K562 (cell line): ENCODE measurements at regions not wholly inside any gene's neighbourhood (a gene's known extent, or its start where the extent isn't known, plus 50 kb on each side); places are given as distances from the start of the nearest gene placed in this dataset.

Experiments used
- ATAC-seq: fragments of 200-7000 bp; cut with Tn5 transposase; 3 replicates; pipeline ENCODE4 v1.9.1; 2020; ENCODE audit warnings: moderate library complexity
- BruUV-seq: library from RNA; stranded (reverse); fragments of 400-500 nt; replicated peaks from 2 replicates; lab custom pipeline; 2021; lab: Mats Ljungman, UMichigan
- CTCF ChIA-PET: fragments of 300-600 bp; formaldehyde crosslinking; extraction: SDS; loops from one replicate; lab custom pipeline; 2021; ENCODE audit warnings: low intra/inter-chr PET ratio; lab: Yijun Ruan, JAX
- POLR2A ChIA-PET: fragments of 300-600, 350-650 bp; sonication (Branson Sonifier 250); formaldehyde crosslinking; extraction: SDS; loops from one replicate; lab custom pipeline; 2021; ENCODE audit warnings: antibody characterized with exemption, inconsistent platforms; lab: Yijun Ruan, JAX
- DNase-seq, 4 experiments: peaks; one replicate each; pipeline versions ENCODE4 v3.0.0 to v3.0.0-alpha.2; 2011 to 2018; ENCODE audit warnings: low spot score in 3 of 4, mixed read lengths in 3 of 4; ENCODE audit errors: extremely low read depth in 1 of 4
- FAIRE-seq: peaks from 2 replicates; lab custom pipeline; 2011; peaks lifted over from hg19 to GRCh38; lab: Jason Lieb, UNC
- H2AFZ ChIP-seq: 2 replicates; pipeline ENCODE4 v1.6.0; 2011; ENCODE audit warnings: low read depth, low read length, control low read depth, inconsistent platforms
- H3K27ac ChIP-seq: fragments of 200-600 bp; 3 replicates; pipeline ENCODE4 v1.8.0; 2011; ENCODE audit warnings: low read depth, mild to moderate bottlenecking, control low read depth, inconsistent platforms, low read length, moderate library complexity, mixed read lengths; ENCODE audit errors: extremely low read depth
- H3K27me3 ChIP-seq, 2 experiments: fragments of 300-600 bp in 1 of 2; 2 replicates in 1 of 2; 3 replicates in 1 of 2; pipeline versions ENCODE4 v1.6.0 to v1.8.0; 2011; ENCODE audit warnings: inconsistent platforms in 2 of 2, low read length in 2 of 2, mild to moderate bottlenecking in 1 of 2, mixed read lengths in 1 of 2, moderate library complexity in 1 of 2; ENCODE audit not compliant: control insufficient read depth in 2 of 2, insufficient read depth in 2 of 2
- H3K36me3 ChIP-seq: fragments of 300-600 bp; 3 replicates; pipeline ENCODE4 v1.8.0; 2011; ENCODE audit warnings: mild to moderate bottlenecking, low read length, inconsistent platforms; ENCODE audit not compliant: control insufficient read depth, insufficient read depth
- H3K4me1 ChIP-seq, 2 experiments: fragments of 200-600 bp in 1 of 2; replicated peaks in 1 of 2; 2 replicates in 1 of 2; 3 replicates in 1 of 2; pipeline versions ENCODE4 v1.5.1 to v1.8.0; 2011; ENCODE audit warnings: inconsistent platforms in 2 of 2, low read length in 2 of 2, mild to moderate bottlenecking in 1 of 2, mixed read lengths in 1 of 2, moderate library complexity in 1 of 2; ENCODE audit not compliant: control insufficient read depth in 2 of 2, insufficient read depth in 2 of 2
- H3K4me2 ChIP-seq: 2 replicates; pipeline ENCODE4 v1.6.1; 2011; ENCODE audit warnings: low read length, control low read depth, inconsistent platforms, mixed read lengths; ENCODE audit not compliant: insufficient read depth
- H3K4me3 ChIP-seq: fragments of 200-600 bp; sonication (generic), shearing (Covaris generic); 2 replicates; pipeline ENCODE4 v1.5.1; 2016; ENCODE audit warnings: control low read depth, inconsistent platforms
- H3K79me2 ChIP-seq: fragments of 200-600 bp; 3 replicates; pipeline ENCODE4 v1.8.0; 2011; ENCODE audit warnings: low read length, inconsistent platforms; ENCODE audit not compliant: control insufficient read depth, insufficient read depth
- H3K9ac ChIP-seq, 2 experiments: 2 replicates each; pipeline versions ENCODE4 v1.6.0 to v1.6.1; 2011; ENCODE audit warnings: low read depth in 2 of 2, low read length in 2 of 2, control low read depth in 1 of 2, inconsistent platforms in 1 of 2, mild to moderate bottlenecking in 1 of 2, mixed read lengths in 1 of 2; ENCODE audit not compliant: insufficient read depth in 1 of 2
- H3K9me1 ChIP-seq: one replicate; pipeline ENCODE4 v1.6.0; 2011; ENCODE audit warnings: inconsistent platforms, mild to moderate bottlenecking, low read length, moderate library complexity; ENCODE audit not compliant: control insufficient read depth, insufficient read depth
- H3K9me3 ChIP-seq: replicated peaks from 2 replicates; pipeline ENCODE4 v1.5.1; 2011; ENCODE audit warnings: low read depth, low read length, inconsistent platforms; ENCODE audit not compliant: control insufficient read depth, insufficient read depth
- H4K20me1 ChIP-seq: replicated peaks from 2 replicates; pipeline ENCODE4 v1.6.1; 2011; ENCODE audit warnings: low read length, inconsistent platforms, mixed read lengths; ENCODE audit not compliant: control insufficient read depth, insufficient read depth
- ARID1B ChIP-seq: fragments of 450-650 bp; IDR thresholded peaks from 2 replicates; pipeline ENCODE4 v1.6.1; 2016; ENCODE audit warnings: antibody characterized with exemption, mild to moderate bottlenecking, inconsistent platforms
- CHD2 ChIP-seq: IDR thresholded peaks from 2 replicates; pipeline ENCODE4 v1.6.1; 2011; ENCODE audit warnings: low read depth, low read length
- FUS ChIP-seq: fragments of 200-400 bp; formaldehyde crosslinking; optimal IDR thresholded peaks from 2 replicates; pipeline ENCODE3; 2017; ENCODE audit warnings: low read depth, low read length
- SMARCE1 ChIP-seq: fragments of 450-650 bp; IDR thresholded peaks from 2 replicates; pipeline ENCODE4 v1.7.1; 2016; ENCODE audit warnings: mild to moderate bottlenecking
- ZNF586 ChIP-seq: fragments of 450-650 bp; formaldehyde crosslinking; conservative IDR thresholded peaks from 2 replicates; pipeline ENCODE4 v1.4.0; 2020; ENCODE audit warnings: mild to moderate bottlenecking, moderate library complexity
- in situ Hi-C: fragments of 300-500 bp; cut with MboI; formaldehyde crosslinking; loops from 4 replicates; pipeline ENCODE4 v1.15.0; 2018; ENCODE audit warnings: inconsistent platforms, mixed read lengths
- intact Hi-C: fragments of 100-400 bp; cut with micrococcal nuclease; formaldehyde crosslinking; loops from 2 replicates; pipeline ENCODE4 v1.14.2; 2022
- TF ChIP-seq, protein P1 (sequence below), 3 experiments: IDR thresholded peaks in 2 of 3; conservative IDR thresholded peaks in 1 of 3; 2 replicates each; pipeline ENCODE4 v1.5.1; 2011 to 2012; ENCODE audit warnings: low read length in 3 of 3, mild to moderate bottlenecking in 3 of 3, control low read depth in 2 of 3, improper control_type of control experiment in 1 of 3, inconsistent platforms in 1 of 3, low read depth in 1 of 3, mixed read lengths in 1 of 3, moderate library complexity in 1 of 3; ENCODE audit not compliant: insufficient read depth in 2 of 3
- TF ChIP-seq, protein P2 (sequence below): fragments of 450-650 bp; conservative IDR thresholded peaks from 2 replicates; pipeline ENCODE4 v1.6.1; 2016; ENCODE audit warnings: missing genetic modification characterization, low read depth, mild to moderate bottlenecking, missing compliant biosample characterization, moderate library complexity
- TF ChIP-seq, protein P3 (sequence below), 3 experiments: fragments of 200-800 bp in 1 of 3; fragments of 250-450 bp in 1 of 3; fragments of 450-650 bp in 1 of 3; sonication (Bioruptor Pico) in 1 of 3; sonication (Bioruptor generic) in 1 of 3; formaldehyde crosslinking in 1 of 3; IDR thresholded peaks; 2 replicates each; pipeline versions ENCODE4 v1.6.1 to v1.8.0; 2016 to 2022; ENCODE audit warnings: mild to moderate bottlenecking in 2 of 3, missing genetic modification characterization in 2 of 3, missing compliant biosample characterization in 1 of 3, moderate library complexity in 1 of 3
- TF ChIP-seq, protein P4 (sequence below): fragments of 250-450 bp; sonication (Bioruptor Pico); IDR thresholded peaks from 2 replicates; pipeline ENCODE4 v1.8.0; 2021; ENCODE audit warnings: mild to moderate bottlenecking, moderate library complexity
- TF ChIP-seq, protein P5 (sequence below): fragments of 250-450 bp; sonication (Bioruptor Pico); IDR thresholded peaks from 2 replicates; pipeline ENCODE4 v1.8.0; 2022; ENCODE audit warnings: inconsistent platforms

DNA sequence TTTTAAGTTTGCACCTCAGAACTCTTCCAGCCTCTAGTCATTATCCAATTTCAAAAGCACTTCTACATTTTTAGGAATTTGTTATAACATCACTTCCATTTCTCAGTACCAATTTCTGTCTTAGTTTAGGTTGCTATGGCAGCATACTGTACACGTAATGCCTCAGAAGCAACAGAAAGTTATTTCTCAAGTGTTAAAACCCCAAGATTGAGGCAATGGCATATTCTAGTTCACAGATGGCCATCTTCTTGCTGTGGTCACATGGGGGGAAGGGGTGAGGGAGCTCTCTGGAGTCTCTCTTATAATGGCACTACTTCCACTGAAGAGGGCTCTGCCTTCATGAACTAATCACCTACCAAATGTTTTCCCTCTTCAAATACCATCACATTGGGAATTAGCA, 220.3 kb upstream of the CTSO start (continued):
- TF ChIP-seq CHD2 (no peak), ZNF586 (no peak), SMARCE1 (no peak), ARID1B (no peak)

DNA sequence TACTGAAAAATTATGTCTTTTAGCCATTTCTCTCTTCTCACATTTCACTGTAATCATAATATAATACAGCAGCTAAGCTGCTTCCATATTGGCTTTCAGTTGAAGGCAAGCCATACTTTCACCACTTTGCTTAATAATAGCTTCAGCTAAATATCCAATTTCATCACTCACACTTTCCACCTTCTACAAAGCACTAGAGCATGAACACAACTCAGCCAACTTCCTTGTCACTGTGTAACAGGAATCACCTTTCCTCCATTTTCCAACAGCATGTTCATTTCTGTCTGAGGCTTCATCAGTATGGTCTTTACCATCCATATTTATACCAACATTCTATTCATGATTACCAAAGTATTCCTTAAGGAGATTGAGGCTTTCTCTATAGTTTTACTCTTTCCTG, 219.8 kb upstream of the CTSO start:
- H3K36me3 ChIP-seq, result no peaks in the 10 kb centered on the region
- ATAC-seq (no peak), DNase-seq (no peak), FAIRE-seq (no peak)
- no peak overlapping the region for H3K4me3 ChIP-seq
- H3K79me2 ChIP-seq, result no peaks in the 10 kb centered on the region
- no TSS peak for BruUV-seq
- no peaks in the 10 kb centered on the region for H3K9me3 ChIP-seq
- H3K27me3 ChIP-seq, result no peaks in the 10 kb centered on the region
- H3K27ac ChIP-seq, result no peak overlapping the region
- CTCF ChIA-PET, result no interaction called here
- H3K9ac ChIP-seq, result no peak overlapping the region
- H2AFZ ChIP-seq, result no peak overlapping the region
- in situ Hi-C loops, result no loop called here
- no peaks in the 10 kb centered on the region for H4K20me1 ChIP-seq
- TF ChIP-seq, protein P1, sequence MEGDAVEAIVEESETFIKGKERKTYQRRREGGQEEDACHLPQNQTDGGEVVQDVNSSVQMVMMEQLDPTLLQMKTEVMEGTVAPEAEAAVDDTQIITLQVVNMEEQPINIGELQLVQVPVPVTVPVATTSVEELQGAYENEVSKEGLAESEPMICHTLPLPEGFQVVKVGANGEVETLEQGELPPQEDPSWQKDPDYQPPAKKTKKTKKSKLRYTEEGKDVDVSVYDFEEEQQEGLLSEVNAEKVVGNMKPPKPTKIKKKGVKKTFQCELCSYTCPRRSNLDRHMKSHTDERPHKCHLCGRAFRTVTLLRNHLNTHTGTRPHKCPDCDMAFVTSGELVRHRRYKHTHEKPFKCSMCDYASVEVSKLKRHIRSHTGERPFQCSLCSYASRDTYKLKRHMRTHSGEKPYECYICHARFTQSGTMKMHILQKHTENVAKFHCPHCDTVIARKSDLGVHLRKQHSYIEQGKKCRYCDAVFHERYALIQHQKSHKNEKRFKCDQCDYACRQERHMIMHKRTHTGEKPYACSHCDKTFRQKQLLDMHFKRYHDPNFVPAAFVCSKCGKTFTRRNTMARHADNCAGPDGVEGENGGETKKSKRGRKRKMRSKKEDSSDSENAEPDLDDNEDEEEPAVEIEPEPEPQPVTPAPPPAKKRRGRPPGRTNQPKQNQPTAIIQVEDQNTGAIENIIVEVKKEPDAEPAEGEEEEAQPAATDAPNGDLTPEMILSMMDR (IDR thresholded peaks at IDR 0.05 in 2 of 3, conservative IDR thresholded peaks at IDR 0.05 in 1 of 3; ENCODE audit: insufficient read depth in 2 of 3, low read depth in 1 of 3, low read length in 3 of 3), result no peak
- TF ChIP-seq, protein P2, sequence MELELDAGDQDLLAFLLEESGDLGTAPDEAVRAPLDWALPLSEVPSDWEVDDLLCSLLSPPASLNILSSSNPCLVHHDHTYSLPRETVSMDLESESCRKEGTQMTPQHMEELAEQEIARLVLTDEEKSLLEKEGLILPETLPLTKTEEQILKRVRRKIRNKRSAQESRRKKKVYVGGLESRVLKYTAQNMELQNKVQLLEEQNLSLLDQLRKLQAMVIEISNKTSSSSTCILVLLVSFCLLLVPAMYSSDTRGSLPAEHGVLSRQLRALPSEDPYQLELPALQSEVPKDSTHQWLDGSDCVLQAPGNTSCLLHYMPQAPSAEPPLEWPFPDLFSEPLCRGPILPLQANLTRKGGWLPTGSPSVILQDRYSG (tag), result no peak
- no peak for TF ChIP-seq FUS
- TF ChIP-seq, protein P3, sequence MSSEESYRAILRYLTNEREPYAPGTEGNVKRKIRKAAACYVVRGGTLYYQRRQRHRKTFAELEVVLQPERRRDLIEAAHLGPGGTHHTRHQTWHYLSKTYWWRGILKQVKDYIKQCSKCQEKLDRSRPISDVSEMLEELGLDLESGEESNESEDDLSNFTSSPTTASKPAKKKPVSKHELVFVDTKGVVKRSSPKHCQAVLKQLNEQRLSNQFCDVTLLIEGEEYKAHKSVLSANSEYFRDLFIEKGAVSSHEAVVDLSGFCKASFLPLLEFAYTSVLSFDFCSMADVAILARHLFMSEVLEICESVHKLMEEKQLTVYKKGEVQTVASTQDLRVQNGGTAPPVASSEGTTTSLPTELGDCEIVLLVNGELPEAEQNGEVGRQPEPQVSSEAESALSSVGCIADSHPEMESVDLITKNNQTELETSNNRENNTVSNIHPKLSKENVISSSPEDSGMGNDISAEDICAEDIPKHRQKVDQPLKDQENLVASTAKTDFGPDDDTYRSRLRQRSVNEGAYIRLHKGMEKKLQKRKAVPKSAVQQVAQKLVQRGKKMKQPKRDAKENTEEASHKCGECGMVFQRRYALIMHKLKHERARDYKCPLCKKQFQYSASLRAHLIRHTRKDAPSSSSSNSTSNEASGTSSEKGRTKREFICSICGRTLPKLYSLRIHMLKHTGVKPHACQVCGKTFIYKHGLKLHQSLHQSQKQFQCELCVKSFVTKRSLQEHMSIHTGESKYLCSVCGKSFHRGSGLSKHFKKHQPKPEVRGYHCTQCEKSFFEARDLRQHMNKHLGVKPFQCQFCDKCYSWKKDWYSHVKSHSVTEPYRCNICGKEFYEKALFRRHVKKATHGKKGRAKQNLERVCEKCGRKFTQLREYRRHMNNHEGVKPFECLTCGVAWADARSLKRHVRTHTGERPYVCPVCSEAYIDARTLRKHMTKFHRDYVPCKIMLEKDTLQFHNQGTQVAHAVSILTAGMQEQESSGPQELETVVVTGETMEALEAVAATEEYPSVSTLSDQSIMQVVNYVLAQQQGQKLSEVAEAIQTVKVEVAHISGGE (CRISPR knock-in tag; IDR thresholded peaks at IDR 0.05), result no peak
- TF ChIP-seq, protein P4, sequence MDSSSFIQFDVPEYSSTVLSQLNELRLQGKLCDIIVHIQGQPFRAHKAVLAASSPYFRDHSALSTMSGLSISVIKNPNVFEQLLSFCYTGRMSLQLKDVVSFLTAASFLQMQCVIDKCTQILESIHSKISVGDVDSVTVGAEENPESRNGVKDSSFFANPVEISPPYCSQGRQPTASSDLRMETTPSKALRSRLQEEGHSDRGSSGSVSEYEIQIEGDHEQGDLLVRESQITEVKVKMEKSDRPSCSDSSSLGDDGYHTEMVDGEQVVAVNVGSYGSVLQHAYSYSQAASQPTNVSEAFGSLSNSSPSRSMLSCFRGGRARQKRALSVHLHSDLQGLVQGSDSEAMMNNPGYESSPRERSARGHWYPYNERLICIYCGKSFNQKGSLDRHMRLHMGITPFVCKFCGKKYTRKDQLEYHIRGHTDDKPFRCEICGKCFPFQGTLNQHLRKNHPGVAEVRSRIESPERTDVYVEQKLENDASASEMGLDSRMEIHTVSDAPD, result no peak
- TF ChIP-seq, protein P5, sequence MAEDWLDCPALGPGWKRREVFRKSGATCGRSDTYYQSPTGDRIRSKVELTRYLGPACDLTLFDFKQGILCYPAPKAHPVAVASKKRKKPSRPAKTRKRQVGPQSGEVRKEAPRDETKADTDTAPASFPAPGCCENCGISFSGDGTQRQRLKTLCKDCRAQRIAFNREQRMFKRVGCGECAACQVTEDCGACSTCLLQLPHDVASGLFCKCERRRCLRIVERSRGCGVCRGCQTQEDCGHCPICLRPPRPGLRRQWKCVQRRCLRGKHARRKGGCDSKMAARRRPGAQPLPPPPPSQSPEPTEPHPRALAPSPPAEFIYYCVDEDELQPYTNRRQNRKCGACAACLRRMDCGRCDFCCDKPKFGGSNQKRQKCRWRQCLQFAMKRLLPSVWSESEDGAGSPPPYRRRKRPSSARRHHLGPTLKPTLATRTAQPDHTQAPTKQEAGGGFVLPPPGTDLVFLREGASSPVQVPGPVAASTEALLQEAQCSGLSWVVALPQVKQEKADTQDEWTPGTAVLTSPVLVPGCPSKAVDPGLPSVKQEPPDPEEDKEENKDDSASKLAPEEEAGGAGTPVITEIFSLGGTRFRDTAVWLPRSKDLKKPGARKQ (CRISPR knock-in tag), result no peak
- TF ChIP-seq, all 486 proteins: peak for 0
- POLR2A ChIA-PET, result no interaction called here
- Histone ChIP-seq H3K9me1 (no peaks in the 10 kb centered on the region), H3K4me2 (no peak overlapping the region), H3K4me1 (no peaks in the 10 kb centered on the region)
- intact Hi-C loops, result no loop called here
